ENCODE measurements at regions not wholly inside any gene's neighbourhood (a gene's known extent, or its start where the extent isn't known, plus 50 kb on each side); places are given as distances from the start of the nearest gene placed in this dataset.
"Not testable (repeated sequence)": the region's sequence is repeated elsewhere in the genome, so short reads cannot be mapped to it uniquely, and the experiment has no call there.

DNA sequence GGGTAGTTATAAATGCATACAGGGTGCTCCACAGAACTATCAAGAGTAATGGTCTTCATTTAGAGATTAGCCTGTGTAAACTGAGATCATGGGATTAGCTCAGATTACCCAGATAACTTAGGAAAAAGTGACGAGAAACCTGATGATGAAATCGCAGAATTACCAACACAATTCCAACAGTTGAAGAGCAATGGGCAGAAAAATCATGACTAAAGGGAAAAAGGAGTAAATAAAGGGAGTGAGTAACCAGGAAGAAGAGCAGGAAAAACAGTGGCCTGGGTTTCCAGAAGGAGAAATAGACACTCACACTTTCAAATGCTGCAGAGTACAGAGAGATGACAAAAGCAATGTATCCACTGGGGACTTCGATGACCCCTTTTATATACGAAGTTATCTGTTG, 817.3 kb downstream of the TRIML1 start:
- DNase-seq (ENCODE audit: low spot score) = no peak

DNA sequence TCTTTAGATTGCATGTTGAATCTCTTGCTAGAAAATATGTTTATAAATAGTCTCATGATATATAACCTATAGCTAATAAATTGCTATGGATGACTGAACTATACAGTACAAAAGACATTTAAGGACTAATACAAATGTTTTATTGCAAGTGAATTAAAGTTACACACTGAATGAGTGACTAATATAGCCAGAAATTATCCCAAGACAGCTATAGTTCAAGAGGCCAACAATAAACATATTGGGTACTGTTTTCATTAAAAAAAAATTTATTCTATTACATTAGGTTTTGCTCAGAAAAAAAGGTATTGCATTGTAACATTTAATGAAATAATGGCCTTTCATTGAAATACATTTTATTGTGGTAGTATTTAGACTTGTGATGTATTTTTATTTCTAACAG, 819.1 kb downstream of the TRIML1 start:
- no peak for DNase-seq (ENCODE audit: low spot score)

DNA sequence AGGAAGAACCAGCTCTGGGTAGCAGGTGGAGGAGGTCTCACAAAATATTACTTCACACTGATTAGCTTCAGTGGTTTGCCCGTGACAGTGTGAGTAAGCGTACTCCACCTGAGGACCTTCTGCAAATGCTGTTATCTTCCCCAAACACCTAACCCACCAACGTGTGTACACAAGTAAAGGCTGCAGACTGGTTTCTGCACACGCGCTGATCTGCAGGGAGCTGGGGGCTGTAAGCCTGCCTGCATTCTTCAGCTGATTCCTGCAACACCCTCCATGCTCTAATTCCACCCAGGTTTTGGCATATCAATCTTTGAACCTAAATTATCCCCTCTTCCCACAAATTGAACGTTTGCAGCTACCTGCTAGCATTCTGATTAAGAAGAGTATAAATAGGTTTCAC, 820.2 kb downstream of the TRIML1 start:
- DNase-seq (ENCODE audit: low spot score) = no peak

DNA sequence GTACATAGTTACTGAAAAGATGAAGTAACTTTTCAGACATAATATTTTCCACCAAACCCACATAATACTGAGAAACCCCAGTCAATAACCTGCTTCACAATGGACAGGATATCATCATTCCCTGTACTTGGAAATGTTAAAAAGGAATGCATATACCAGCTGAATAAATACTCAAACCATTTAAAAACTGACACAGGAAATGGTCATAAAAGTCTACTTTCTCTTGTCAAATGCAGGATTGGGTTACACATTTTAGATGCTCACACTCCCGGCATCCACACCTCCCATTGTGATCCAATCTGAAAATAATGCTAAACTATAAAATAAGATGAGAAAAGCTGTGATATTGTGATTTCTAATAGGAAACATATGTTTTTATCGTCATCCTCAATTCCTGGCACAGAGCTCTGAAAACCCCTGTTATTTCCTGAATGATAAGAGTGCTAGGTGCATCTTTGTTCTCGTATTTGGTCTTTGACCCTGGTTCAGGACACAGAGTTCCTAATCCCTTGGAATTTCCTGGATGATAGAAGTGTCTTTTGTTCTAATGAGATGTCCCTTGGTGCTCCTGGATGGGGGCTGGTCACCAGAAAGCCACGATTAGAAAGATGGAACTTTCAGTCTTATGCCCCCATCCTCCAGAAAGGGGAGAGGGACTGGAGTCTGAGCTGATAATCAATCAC, 821.3 kb downstream of the TRIML1 start:
- no peak for DNase-seq (ENCODE audit: low spot score)

DNA sequence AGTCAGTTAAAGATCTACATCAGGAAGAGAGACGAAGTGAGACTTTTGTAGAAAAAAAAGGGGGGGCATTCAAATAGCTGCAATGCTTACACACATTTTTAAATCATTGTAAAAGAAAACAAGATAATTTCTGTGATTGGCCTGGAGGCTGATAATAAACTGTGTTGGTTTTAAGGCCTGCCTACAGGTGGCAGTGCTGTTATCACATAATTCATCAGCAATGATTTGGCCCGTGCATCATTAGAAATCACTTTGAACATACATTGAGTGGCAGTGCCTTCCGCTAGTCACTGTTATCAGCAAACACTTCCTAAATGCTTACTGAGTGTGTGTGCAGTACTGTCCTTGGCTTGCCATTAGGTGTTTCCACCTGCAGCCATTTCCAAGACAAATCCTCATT, 831.9 kb downstream of the TRIML1 start:
- DNase-seq (ENCODE audit: low spot score) = peak; percentile 3

DNA sequence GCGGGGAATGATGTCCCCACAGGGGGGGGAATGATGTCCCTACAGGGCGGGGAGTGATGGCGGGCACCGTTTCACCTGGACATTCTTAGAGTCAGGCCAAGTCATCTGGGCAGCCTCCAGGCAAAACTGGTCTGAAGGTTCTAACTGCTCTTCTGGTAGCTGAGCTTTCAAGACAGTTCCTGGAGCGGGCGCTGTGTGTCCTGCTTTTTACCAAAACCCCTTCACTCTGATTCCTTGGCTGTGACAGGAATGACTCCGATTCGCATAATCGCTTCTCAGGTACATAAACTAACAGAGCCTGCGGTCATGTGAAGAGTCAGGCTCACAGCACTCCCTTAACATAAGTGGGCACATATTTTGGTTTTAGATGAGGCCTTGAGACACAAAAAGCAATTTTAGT, 836.0 kb downstream of the TRIML1 start:
- DNase-seq (ENCODE audit: low spot score) = no peak

DNA sequence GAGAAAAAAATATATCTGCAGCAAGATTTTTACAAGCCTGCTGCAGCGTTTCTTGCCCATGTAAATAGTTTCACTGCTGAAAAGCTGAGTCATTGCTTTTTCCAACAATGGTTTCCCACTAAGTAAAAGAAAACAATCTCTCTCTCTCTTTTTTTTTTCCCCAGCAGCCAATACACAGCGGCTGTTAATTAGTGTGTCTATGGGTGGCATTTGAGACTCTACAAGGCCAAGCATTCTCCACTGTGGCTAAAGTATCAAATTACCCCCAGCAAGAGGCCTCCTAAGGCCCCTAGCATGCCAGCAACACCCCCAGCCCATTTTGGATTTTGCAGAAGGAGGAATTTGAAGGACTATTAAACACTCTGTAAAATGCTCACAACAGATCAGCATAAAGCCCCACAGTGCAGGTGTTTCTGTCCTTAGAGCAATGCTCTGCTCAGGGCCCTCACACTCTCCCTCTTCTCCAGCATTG, 837.4 kb downstream of the TRIML1 start:
- DNase-seq (ENCODE audit: low spot score) = no peak

DNA sequence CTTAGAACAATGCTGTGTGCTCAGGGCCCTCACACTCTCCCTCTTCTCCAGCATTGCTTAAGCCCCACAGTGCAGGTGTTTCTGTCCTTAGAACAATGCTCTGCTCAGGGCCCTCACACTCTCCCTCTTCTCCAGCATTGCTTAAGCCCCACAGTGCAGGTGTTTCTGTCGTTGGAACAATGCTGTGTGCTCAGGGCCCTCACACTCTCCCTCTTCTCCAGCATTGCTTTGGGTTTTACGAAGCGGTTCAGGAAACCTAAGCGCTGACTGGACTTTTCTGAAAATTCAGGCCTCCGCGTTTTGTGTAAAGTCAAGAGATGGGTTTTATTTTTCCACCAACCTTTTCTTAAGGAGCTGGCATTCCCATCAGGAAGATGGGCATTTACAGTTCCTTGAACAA, 838.0 kb downstream of the TRIML1 start:
- DNase-seq (ENCODE audit: low spot score) = not testable (repeated sequence)

DNA sequence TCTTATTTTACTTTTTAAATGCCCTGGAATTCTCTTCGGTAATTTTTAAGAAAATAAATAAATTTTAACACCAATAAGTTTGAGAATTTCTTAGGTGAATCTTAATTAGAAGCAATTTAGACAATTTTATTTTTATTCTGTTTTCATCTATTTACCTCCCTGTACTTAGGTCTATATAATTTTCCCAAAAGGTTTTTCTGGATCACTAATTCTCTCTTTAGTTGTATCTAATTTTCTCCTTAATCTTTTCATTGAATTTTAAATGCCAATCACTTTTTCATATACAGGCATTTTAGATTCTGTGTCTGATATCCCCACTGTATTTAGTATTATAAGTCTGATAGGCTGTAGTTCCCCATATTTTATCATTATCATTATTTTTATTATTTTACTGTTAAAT, 845.3 kb downstream of the TRIML1 start:
- no peak for DNase-seq (ENCODE audit: low spot score)

DNA sequence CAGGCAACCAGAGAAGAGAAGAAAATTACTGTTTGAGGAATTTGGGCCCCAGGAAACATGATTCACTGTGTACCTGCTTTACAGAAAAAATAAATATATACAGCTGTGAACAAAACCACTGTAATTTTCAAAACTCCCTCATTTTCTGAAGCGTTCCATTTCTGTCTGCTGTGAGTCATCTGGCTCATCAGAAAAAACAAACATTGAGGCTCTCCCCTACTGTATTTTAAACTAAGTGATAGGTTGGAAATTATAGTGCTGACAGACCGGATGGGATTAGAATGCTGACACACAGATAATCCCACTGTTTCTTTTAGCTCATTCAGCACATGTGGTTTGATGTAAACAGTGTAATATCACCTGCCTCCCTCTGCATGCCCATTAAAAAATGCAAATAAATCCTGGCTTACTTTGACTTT, 847.0 kb downstream of the TRIML1 start:
- no peak for DNase-seq (ENCODE audit: low spot score)

DNA sequence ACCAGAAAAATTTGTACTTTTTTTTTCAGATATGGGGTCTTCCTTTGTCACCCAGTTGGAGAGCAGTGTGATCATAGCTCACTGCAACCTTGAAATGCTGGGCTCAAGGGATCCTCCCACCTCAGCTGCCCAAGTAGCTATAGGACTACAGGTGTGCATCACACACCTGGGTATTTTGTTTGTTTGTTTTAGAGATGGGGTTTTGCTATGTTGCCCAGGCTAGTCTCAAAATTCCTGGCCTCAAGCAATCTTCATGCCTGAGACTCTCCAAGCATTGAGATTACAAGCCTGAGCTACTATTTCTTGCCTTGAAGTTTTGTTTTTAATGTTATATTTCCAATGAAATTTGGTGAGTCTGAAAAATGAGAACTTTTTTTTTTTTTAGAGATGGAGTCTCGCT, 847.8 kb downstream of the TRIML1 start:
- DNase-seq (ENCODE audit: low spot score) = no peak

DNA sequence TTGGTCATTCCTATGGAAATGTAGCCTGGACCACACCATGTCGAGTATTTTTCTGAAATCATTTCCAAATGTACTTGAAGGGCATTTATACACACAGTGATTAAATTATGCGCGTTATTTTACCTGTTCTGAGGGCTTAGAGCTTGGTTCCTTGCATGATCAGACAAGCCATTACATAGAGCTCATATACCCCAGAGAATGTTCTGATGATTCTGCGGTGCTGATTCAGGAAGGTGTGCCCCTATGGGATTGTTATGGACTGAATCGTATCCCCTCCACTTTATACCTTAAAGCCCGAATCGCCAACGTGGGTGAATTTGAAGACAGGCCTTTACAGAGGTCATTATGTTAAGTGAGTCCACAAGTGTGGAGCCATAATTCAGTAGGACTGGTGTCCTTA, 848.9 kb downstream of the TRIML1 start:
- DNase-seq (ENCODE audit: low spot score) = no peak

DNA sequence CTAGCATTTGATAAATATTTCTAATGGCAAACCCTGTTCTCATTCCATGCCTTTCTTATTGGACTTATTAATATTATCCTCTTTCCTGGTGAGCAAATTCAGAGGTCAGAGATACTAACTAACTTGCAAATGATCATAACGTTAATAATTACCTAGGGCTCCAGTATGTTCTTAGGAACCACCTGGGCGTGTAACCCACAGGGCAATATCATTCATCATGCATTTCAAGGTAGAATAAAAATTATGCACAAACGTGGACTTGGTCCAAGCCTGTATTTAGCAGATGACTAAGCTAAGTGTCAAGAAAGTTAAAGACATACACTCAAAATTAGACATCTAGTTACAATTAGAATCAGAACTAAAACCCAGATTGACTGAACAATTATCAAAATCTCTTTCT, 850.1 kb downstream of the TRIML1 start:
- no peak for DNase-seq (ENCODE audit: low spot score)

DNA sequence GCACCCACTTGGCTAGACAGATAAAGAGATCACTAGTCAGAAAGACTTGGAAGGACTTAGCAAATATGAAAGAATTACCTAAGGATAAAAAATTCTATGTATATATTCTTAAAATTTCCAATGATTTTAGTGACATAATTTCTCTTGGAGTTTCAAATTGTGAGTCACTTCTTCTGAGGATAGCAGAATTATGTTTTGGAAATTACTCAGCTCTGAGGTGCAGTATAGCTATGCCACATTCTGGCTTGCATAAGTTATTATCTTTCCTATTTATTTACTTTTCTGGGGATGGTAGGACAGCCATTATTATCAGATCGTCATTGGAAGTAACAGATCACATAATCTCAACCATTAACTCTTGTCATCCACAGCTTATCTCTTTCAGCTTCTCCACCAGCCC, 853.5 kb downstream of the TRIML1 start:
- DNase-seq (ENCODE audit: low spot score) = no peak

DNA sequence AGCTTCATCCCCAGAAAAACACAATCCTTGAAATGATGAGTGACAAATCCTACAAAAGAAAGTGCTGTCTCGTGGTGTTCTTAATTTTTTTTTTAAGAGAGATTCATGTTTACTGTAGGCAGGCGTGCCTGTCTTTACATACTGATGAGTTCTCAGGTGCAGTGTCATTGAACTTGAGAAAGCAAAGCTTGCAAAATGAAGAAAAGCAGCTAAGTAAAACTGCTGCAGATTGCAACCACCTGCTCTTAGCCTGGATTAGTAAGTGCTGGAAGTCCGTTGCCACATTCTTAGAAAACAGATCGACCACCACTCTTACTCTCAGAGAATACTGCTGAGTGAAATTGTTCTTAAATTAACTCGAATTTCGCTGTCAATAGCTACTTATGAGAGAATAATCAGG, 854.6 kb downstream of the TRIML1 start:
- no peak for DNase-seq (ENCODE audit: low spot score)

DNA sequence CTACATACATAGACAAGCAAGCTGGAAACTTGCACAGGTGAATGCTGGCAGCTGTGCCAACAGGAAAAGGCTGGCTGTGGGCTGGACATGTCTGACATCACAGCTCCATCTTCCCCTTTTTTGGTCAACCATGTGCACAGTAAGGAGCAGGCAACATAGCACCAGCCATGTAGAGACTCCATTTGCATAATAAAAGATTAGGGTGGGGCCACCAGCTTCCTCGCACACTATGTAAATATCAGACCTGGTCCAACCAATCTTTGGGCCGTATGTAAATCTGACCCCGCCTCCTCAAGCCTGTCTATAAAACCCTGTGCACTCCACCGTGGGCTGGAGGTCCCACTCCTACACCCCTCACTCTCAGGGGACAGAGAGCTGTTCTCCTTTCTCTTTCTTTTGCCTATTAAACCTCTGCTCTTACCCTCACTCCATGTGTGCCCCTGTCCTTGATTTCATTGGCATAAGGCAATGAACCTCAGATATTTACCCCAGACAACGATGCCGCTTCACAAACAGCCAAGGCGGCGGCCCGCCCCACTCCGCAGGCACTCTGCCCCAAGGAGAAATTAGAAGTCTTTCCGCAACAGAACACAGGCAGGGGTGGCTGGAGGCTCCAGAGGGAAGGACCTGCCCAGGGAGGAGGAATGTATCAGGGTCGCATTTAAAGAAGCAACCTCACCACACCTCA, 862.2 kb downstream of the TRIML1 start:
- no peak for DNase-seq (ENCODE audit: low spot score)

DNA sequence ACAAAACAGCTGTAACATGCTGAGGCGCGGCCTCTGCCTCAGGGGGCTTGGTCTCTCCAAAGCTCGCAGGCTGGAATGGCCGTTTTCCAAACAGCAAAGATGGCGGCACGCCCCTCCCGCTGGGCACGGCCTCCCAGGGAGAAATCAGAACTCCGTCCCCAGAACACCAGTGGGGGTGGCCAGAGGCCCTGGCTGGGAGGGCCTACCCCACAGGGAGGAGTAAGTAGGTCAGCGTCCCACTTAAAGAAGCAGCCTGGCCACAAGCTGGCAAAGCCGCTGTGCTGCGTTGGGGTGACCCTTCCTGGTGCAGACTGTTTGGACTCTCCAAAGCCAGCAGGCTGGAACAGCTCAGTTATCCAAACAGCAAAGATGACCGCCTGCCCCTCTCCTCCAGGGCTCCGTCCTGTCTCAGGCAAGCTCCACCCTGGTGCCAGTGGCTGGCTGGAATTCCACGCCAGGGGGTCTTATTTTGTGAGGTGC, 862.8 kb downstream of the TRIML1 start:
- no peak for DNase-seq (ENCODE audit: low spot score)

DNA sequence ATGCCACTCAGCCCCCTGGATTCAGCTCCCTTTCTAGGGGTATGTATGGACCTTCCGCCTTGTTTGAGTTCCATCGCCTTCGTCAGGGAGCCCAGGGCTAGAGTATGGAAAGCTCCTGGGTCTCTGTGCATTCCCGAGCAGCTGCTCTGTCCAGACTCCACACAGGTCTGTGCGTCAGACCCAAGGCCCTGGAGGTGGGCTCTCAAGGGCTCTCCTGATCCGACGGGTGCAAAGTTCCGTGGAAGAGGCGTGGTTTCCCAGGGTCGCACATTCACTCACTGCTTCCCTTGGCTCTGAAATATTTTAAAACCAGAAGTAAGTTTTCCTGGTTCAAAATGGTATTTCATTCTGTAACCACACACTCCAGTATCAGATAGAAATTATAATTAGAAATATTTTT, 863.2 kb downstream of the TRIML1 start:
- no peak for DNase-seq (ENCODE audit: low spot score)

DNA sequence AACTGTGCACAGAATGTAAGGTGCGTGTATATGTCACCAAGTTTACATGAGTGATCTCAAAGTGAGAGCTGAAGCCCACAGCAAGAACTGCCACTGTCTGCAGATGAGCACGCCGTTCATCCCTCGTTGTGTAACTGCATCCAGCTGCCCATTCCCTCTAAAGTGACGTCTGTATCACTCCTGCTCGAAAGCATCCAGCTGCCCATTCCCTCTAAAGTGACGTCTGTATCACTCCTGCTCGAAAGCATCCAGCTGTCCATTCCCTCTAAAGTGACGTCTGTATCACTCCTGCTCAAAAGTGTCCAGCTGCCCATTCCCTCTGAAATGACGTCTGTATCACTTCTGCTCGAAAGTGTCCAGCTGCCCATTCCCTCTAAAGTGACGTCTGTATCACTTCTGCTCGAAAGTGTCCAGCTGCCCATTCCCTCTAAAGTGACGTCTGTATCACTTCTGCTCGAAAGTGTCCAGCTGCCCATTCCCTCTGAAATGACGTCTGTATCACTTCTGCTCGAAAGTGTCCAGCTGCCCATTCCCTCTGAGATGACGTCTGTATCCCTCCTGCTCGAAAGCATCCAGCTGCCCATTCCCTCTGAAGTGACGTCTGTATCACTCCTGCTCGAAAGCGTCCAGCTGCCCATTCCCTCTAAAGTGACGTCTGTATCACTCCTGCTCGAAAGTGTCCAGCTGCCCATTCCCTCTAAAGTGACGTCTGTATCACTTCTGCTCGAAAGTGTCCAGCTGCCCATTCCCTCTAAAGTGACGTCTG, 871.4 kb downstream of the TRIML1 start:
- not testable (repeated sequence) for DNase-seq (ENCODE audit: low spot score)

DNA sequence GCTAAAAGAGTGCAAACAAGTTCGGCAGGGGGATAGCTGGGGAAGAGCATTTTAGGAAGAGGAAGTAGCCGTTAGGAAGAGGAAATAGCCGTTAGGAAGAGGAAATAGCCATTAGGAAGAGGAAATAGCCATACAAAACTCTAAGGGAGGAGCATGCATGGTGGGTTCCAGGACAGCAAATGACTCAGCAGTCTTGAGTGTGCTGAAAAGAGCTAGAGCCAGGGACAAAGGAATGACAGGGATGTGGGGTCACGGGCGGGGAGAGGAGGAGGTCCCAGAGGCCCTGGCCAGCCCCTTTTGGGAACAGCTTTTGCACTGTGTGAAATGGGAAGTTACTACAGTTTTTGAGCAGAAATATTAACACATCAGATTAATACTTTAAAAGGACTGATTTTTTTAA, 882.6 kb downstream of the TRIML1 start:
- DNase-seq (ENCODE audit: low spot score) = no peak

DNA sequence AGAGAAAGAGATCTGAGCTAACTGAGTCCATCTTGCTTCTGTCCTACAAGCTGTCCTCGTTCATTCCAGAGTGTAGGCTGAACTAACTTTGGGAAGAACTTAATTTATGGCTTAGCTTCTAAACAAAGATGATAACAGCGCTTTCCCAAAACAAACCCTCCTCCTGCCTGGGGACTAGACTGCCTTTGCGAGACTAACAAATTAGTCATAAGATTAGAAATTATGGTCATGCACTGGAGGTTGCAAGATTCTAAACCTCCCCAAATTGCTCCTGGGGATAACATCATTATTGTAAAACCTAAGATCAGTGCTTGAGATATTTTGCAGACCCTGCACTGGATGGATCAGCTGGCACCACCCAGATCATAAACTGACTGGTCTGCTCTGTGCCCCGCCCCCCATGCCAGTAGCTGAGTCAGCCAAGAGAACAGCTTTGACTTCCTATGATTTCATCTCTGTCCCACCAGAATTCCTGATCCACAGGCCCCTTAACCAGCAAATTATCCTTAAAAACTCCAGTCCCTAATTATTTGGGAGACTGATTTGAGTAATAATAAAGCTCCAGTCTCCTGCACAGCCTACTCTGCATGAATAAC, 883.3 kb downstream of the TRIML1 start:
- DNase-seq (ENCODE audit: low spot score) = no peak

DNA sequence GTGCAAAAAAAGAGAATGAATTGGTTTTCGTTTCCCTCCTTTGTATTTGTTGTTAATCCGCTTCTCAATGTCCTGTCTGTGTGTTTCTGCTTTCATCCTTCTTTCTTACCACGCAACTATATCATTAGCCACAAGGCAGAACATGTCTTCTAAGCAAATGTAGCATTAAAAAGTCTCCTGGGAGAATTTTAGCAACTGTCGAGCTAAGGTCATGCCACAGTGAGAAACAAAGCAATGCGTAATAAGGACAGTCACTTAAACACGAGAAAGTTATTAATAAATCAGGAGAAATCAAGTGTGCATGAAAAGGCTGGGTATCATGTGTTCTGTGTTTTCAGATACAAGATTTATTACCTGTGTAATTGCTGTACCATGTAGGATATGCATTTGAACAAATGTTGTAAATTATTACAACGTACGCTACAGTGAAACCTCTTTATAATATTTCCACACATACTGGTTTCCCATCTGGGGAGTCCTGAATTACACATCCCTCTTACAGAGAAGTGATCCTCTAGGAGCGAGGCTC, 890.8 kb downstream of the TRIML1 start:
- no peak for DNase-seq (ENCODE audit: low spot score)
